ENCODE measurements at regions not wholly inside any gene's neighbourhood (a gene's known extent, or its start where the extent isn't known, plus 50 kb on each side); places are given as distances from the start of the nearest gene placed in this dataset.
"Not testable (repeated sequence)": the region's sequence is repeated elsewhere in the genome, so short reads cannot be mapped to it uniquely, and the experiment has no call there.

DNA sequence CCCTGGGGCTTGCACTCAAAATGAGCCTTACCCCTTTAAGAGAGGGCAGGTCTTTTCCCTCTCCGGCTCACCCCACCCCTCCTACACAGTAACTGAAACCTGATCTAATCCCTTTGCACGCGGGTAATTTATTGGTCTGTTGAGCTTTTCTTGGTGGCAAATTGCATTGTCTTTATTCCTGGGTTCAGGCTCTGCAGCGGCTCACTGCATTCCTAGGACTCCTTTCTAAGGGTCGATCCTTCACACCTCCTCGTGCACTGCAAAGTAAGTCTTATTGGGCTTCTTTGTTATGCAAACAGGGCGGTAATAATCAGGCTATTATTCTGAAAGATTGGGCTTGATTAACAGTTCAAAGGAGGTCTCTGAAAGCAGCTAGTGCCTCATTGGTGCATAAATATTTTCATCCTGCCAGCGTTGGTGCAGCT lies 74.7 kb downstream of the TBC1D28 start:
- not testable (repeated sequence) for H3K9ac ChIP-seq (ENCODE audit: insufficient read depth, low read length); H4K20me1 ChIP-seq (ENCODE audit: control insufficient read depth, extremely low read depth, insufficient read depth, low read length); H3K27me3 ChIP-seq (ENCODE audit: control insufficient read depth, insufficient read depth, low read length); H3K27ac ChIP-seq (ENCODE audit: insufficient read depth, low read length); H2AFZ ChIP-seq (ENCODE audit: low read length); H3K9me3 ChIP-seq (ENCODE audit: control insufficient read depth, insufficient read depth, low read depth, low read length); H3K4me1 ChIP-seq (ENCODE audit: control insufficient read depth, extremely low read depth, insufficient read depth, low read length); H3K36me3 ChIP-seq (ENCODE audit: control insufficient read depth, insufficient read depth, low read length); H3K79me2 ChIP-seq (ENCODE audit: control insufficient read depth, insufficient read depth, low read length)
- Histone ChIP-seq H3K4me3 (replicated peaks in 1 of 4; ENCODE audit: control extremely low read depth in 1 of 4, insufficient read depth in 1 of 4, low read depth in 3 of 4, low read length in 4 of 4) (peak overlapping the region in 2 of 4 experiments; percentile 33 to 43), H3K4me2 (ENCODE audit: extremely low read depth, insufficient read depth, low read length) (peak overlapping the region; percentile 54)
- peak; percentile 6 to 33 for DNase-seq (ENCODE audit: low read depth in 2 of 2)

DNA sequence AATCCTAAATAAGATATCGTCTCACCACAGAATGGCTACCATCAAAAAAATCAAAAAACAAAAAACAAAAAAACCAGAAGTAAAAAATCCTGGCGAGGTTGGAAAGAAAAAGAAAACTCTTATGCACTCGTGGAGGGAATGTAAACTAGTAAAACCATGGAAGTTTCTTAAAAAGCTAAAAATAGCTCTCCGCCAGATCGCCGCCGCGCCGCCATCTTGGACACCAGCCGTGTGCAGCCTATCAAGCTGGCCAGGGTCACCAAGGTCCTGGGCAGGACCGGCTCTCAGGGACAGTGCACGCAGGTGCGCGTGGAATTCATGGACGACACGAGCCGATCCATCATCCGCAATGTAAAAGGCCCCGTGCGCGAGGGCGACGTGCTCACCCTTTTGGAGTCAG lies 71.7 kb downstream of the TBC1D28 start:
- not testable (repeated sequence) for H4K20me1 ChIP-seq (ENCODE audit: control insufficient read depth, extremely low read depth, insufficient read depth, low read length); H3K4me2 ChIP-seq (ENCODE audit: extremely low read depth, insufficient read depth, low read length); H3K79me2 ChIP-seq (ENCODE audit: control insufficient read depth, insufficient read depth, low read length); H3K27ac ChIP-seq (ENCODE audit: insufficient read depth, low read length); H3K4me1 ChIP-seq (ENCODE audit: control insufficient read depth, extremely low read depth, insufficient read depth, low read length); DNase-seq (ENCODE audit: low read depth in 2 of 2); H3K9me3 ChIP-seq (ENCODE audit: control insufficient read depth, insufficient read depth, low read depth, low read length); H3K36me3 ChIP-seq (ENCODE audit: control insufficient read depth, insufficient read depth, low read length); H3K4me3 ChIP-seq (replicated peaks in 1 of 4; ENCODE audit: control extremely low read depth in 1 of 4, insufficient read depth in 1 of 4, low read depth in 3 of 4, low read length in 4 of 4); H3K27me3 ChIP-seq (ENCODE audit: control insufficient read depth, insufficient read depth, low read length); H3K9ac ChIP-seq (ENCODE audit: insufficient read depth, low read length); H2AFZ ChIP-seq (ENCODE audit: low read length)

DNA sequence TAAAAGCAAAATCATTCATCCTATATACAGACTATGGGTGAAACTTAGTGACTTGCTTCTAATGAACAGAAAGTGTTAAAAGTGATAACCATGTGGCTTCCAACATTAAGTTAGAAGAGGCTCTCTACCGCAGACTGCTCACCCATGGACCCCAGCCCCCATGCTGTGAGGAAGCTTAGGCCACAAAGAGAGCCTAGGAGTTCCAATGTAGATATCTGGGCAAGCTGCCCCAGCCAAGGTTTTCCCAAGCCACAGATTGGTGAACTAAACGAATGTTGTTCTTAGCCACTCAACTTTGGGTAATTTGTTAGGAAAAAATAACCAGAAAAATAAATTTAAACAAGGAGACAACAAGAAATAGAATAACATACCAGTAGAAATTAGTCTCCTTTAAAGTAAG lies 70.1 kb downstream of the TBC1D28 start:
- not testable (repeated sequence) for H3K79me2 ChIP-seq (ENCODE audit: control insufficient read depth, insufficient read depth, low read length); H3K27me3 ChIP-seq (ENCODE audit: control insufficient read depth, insufficient read depth, low read length); H2AFZ ChIP-seq (ENCODE audit: low read length); H3K4me1 ChIP-seq (ENCODE audit: control insufficient read depth, extremely low read depth, insufficient read depth, low read length); H3K27ac ChIP-seq (ENCODE audit: insufficient read depth, low read length); H3K36me3 ChIP-seq (ENCODE audit: control insufficient read depth, insufficient read depth, low read length); H3K4me3 ChIP-seq (replicated peaks in 1 of 4; ENCODE audit: control extremely low read depth in 1 of 4, insufficient read depth in 1 of 4, low read depth in 3 of 4, low read length in 4 of 4); H3K4me2 ChIP-seq (ENCODE audit: extremely low read depth, insufficient read depth, low read length); H3K9me3 ChIP-seq (ENCODE audit: control insufficient read depth, insufficient read depth, low read depth, low read length); H4K20me1 ChIP-seq (ENCODE audit: control insufficient read depth, extremely low read depth, insufficient read depth, low read length); H3K9ac ChIP-seq (ENCODE audit: insufficient read depth, low read length)
- DNase-seq (ENCODE audit: low read depth in 2 of 2), result peak in 1 of 2 donors; percentile 5

Measured in fibroblast of lung (primary cell).